Colonic mucosa (tissue), 4 donors: ENCODE measurements at regions not wholly inside any gene's neighbourhood (a gene's known extent, or its start where the extent isn't known, plus 50 kb on each side); places are given as distances from the start of the nearest gene placed in this dataset.

Experiments
- DNase-seq: peaks from one replicate; pipeline ENCODE4 v3.0.0-alpha.2; 2020
- H3K27ac ChIP-seq: fragments of 200-600 bp; one replicate; pipeline ENCODE4 v1.8.0; 2021
- H3K27me3 ChIP-seq: fragments of 200-600 bp; one replicate; pipeline ENCODE4 v1.8.0; 2021
- H3K36me3 ChIP-seq: fragments of 200-600 bp; one replicate; pipeline ENCODE4 v1.8.0; 2021
- H3K4me1 ChIP-seq: fragments of 200-600 bp; one replicate; pipeline ENCODE4 v1.8.0; 2021; ENCODE audit warnings: mild to moderate bottlenecking
- H3K4me3 ChIP-seq: fragments of 200-600 bp; one replicate; pipeline ENCODE4 v1.8.0; 2021
- H3K9ac ChIP-seq, 2 donors: one replicate each; pipeline ENCODE4 v1.7.0; 2013; ENCODE audit warnings: control low read depth in 2 of 2, low read depth in 2 of 2, low read length in 2 of 2
- H3K9me3 ChIP-seq: fragments of 200-600 bp; one replicate; pipeline ENCODE4 v1.8.0; 2021
- intact Hi-C: fragments of 100-400 bp; cut with DNase I; formaldehyde crosslinking; loops from one replicate; pipeline ENCODE4 v1.14.1; 2022
- TF ChIP-seq, protein P1 (sequence below): fragments of 200-600 bp; IDR thresholded peaks from one replicate; pipeline ENCODE4 v1.8.0; 2022; ENCODE audit warnings: antibody characterized with exemption, mild to moderate bottlenecking
- donor health status: healthy.
- donor health status: DM: no; HTN: no; CAD: no.
- donor health status: DM: no; HTN: no; CAD: no.

- no peak overlapping the region for H3K27ac ChIP-seq
- TF ChIP-seq, protein P1, sequence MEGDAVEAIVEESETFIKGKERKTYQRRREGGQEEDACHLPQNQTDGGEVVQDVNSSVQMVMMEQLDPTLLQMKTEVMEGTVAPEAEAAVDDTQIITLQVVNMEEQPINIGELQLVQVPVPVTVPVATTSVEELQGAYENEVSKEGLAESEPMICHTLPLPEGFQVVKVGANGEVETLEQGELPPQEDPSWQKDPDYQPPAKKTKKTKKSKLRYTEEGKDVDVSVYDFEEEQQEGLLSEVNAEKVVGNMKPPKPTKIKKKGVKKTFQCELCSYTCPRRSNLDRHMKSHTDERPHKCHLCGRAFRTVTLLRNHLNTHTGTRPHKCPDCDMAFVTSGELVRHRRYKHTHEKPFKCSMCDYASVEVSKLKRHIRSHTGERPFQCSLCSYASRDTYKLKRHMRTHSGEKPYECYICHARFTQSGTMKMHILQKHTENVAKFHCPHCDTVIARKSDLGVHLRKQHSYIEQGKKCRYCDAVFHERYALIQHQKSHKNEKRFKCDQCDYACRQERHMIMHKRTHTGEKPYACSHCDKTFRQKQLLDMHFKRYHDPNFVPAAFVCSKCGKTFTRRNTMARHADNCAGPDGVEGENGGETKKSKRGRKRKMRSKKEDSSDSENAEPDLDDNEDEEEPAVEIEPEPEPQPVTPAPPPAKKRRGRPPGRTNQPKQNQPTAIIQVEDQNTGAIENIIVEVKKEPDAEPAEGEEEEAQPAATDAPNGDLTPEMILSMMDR, result no peak
- H3K4me3 ChIP-seq, result no peak overlapping the region
- no peaks in the 10 kb centered on the region for H3K4me1 ChIP-seq
- no peak overlapping the region for H3K9ac ChIP-seq
- no peaks in the 10 kb centered on the region for H3K9me3 ChIP-seq
- intact Hi-C loops, result no loop called here
- DNase-seq, result no peak
- H3K36me3 ChIP-seq, result no peaks in the 10 kb centered on the region
- no peaks in the 10 kb centered on the region for H3K27me3 ChIP-seq
Measured at GRCh38 chr6:87904011-87904410, 143.6 kb upstream of the SPACA1 start.

- intact Hi-C loops, result no loop called here
- H3K27ac ChIP-seq, result no peak overlapping the region
- H3K4me1 ChIP-seq, result no peaks in the 10 kb centered on the region
- DNase-seq, result no peak
- TF ChIP-seq, protein P1, result no peak
- no peak overlapping the region for H3K4me3 ChIP-seq
- H3K36me3 ChIP-seq, result no peaks in the 10 kb centered on the region
- no peaks in the 10 kb centered on the region for H3K27me3 ChIP-seq
- H3K9me3 ChIP-seq, result no peaks in the 10 kb centered on the region
- H3K9ac ChIP-seq, result no peak overlapping the region
Measured at GRCh38 chr6:87903323-87903722, 144.3 kb upstream of the SPACA1 start.

GRCh38 chr6:87902383-87902782, 145.3 kb upstream of the SPACA1 start:
- no peaks in the 10 kb centered on the region for H3K4me1 ChIP-seq
- no peak for DNase-seq
- H3K4me3 ChIP-seq, result no peak overlapping the region
- H3K27me3 ChIP-seq, result no peaks in the 10 kb centered on the region
- TF ChIP-seq, protein P1, result no peak
- no peaks in the 10 kb centered on the region for H3K9me3 ChIP-seq
- H3K27ac ChIP-seq, result no peak overlapping the region
- intact Hi-C loops, result no loop called here
- no peaks in the 10 kb centered on the region for H3K36me3 ChIP-seq
- H3K9ac ChIP-seq, result no peak overlapping the region

- TF ChIP-seq, protein P1, result no peak
- H3K4me3 ChIP-seq, result no peak overlapping the region
- no peak overlapping the region for H3K27ac ChIP-seq
- intact Hi-C loops, result no loop called here
- H3K27me3 ChIP-seq, result no peaks in the 10 kb centered on the region
- no peaks in the 10 kb centered on the region for H3K4me1 ChIP-seq
- no peak overlapping the region for H3K9ac ChIP-seq
- no peak for DNase-seq
- H3K36me3 ChIP-seq, result no peaks in the 10 kb centered on the region
- no peaks in the 10 kb centered on the region for H3K9me3 ChIP-seq
Measured at GRCh38 chr6:87901613-87902012, 146.0 kb upstream of the SPACA1 start.

DNA sequence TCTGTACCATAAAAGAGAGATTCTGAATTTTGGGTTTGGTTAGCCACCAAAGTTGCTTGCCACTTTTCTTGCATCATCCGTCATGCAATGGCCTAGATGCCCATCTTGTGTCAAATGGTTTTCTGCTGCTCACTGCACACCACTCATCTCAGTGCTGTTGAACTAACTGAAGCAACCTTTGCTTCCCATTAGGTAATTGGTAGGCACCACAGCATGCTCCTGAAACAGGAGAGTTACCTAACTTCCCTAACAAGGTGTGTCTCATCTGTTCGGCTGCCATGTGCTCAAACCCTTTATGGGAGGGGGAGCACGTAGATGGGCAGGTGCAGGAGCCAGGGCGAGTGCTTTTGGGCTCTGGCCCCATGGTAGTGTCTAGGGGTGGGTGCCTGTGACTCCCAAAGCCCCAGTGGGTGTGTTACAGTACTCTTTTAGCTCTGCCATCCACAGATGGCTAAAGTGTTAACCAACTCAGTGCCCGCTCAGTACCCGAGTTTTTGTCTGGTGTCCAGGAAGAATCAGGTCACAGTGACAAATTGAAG, 147.4 kb upstream of the SPACA1 start:
- H3K9me3 ChIP-seq, result no peaks in the 10 kb centered on the region
- intact Hi-C loops, result no loop called here
- no peaks in the 10 kb centered on the region for H3K36me3 ChIP-seq
- DNase-seq, result no peak
- H3K27ac ChIP-seq, result no peak overlapping the region
- no peak overlapping the region for H3K4me3 ChIP-seq
- no peak overlapping the region for H3K9ac ChIP-seq
- H3K4me1 ChIP-seq, result no peaks in the 10 kb centered on the region
- H3K27me3 ChIP-seq, result no peaks in the 10 kb centered on the region
- TF ChIP-seq, protein P1, result no peak
